Lower lobe of right lung (tissue), 2 donors: ENCODE measurements at regions not wholly inside any gene's neighbourhood (a gene's known extent, or its start where the extent isn't known, plus 50 kb on each side); places are given as distances from the start of the nearest gene placed in this dataset. TPM values are rescaled to one million over a fixed set of nuclear protein-coding genes. Genes with fewer than 3 reads are reported as not detected.
"Not testable (repeated sequence)": the region's sequence is repeated elsewhere in the genome, so short reads cannot be mapped to it uniquely, and the experiment has no call there.

Experiments
- ATAC-seq, 2 donors: fragments of 200-7000 bp; cut with Tn5 transposase; one replicate each; pipeline ENCODE4 v1.9.1; 2020 to 2022; ENCODE audit warnings: mild to moderate bottlenecking in 2 of 2, moderate library complexity in 2 of 2
- DNase-seq: peaks from one replicate; pipeline ENCODE4 v3.0.0-alpha.2; 2020
- H3K27ac ChIP-seq: fragments of 200-600 bp; one replicate; pipeline ENCODE4 v1.8.0; 2022
- H3K27me3 ChIP-seq: fragments of 200-600 bp; one replicate; pipeline ENCODE4 v1.8.0; 2022; ENCODE audit warnings: low read depth
- H3K36me3 ChIP-seq: fragments of 200-600 bp; one replicate; pipeline ENCODE4 v1.8.0; 2022; ENCODE audit warnings: mild to moderate bottlenecking
- H3K4me1 ChIP-seq: fragments of 200-600 bp; one replicate; pipeline ENCODE4 v1.8.0; 2022
- H3K4me3 ChIP-seq: fragments of 200-600 bp; one replicate; pipeline ENCODE4 v1.8.0; 2022; ENCODE audit warnings: mild to moderate bottlenecking
- H3K9me3 ChIP-seq: fragments of 200-600 bp; one replicate; pipeline ENCODE4 v1.8.0; 2022
- intact Hi-C: fragments of 100-400 bp; cut with DNase I; formaldehyde crosslinking; loops from one replicate; pipeline ENCODE4 v1.11.0; 2022
- microRNA-seq: library from miRNA; unstranded; fragments of <30 nt; microRNA quantifications from one replicate; pipeline ENCODE4 v1.2.0, GENCODE V29; 2020; ENCODE audit warnings: borderline number of aligned reads
- donor health status: DM: no; HTN: yes; CAD: no; lungs with severe emphysema.

DNA sequence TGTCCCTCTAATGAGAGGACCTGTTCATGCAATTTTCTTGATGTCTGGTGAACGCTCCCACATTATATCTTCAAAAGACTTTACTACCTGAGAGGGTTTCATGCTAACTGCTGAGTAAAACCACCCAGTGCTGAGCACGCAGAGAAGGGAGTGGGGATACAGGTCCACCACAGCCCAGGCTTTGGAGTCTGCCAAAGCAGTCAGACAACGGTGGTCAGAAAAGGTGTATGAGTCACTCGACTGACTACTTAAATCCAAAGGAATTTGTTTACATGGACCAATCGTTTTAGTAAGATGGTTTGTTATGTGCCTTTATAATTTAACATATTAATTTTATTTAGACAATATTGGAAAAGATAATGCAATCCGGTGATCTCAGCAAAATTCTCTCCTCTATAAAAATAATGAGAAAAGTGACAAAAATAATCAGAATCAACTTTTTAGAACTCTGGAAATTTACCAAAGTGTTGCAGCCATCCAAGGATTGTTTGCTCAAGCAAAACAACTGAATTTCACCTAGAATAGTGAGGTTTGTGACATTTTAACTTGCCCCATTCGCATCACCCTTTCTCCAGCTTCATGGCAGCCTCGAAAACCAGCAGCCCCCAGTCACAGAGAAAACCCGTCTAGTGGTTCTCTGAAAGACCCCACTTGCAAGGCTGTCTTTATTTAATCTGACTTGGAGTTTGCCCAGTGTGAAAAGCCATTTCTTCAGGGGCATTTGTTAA is 52.1 kb upstream of the PLGLB2 start:
- DNase-seq, H3K36me3 ChIP-seq, H3K27ac ChIP-seq, intact Hi-C loops, H3K4me3 ChIP-seq, H3K27me3 ChIP-seq, ATAC-seq, H3K4me1 ChIP-seq, H3K9me3 ChIP-seq: not testable (repeated sequence)

Small RNA genes in the stretch of these regions (microRNA-seq; reads per million reads assigned to microRNA genes)
- gene MIR4771-1 = not detected
